HEK293 (cell line): ENCODE measurements at regions not wholly inside any gene's neighbourhood (a gene's known extent, or its start where the extent isn't known, plus 50 kb on each side); places are given as distances from the start of the nearest gene placed in this dataset.

Experiments used
- CTCF ChIA-PET: fragments of 350-600 bp; formaldehyde crosslinking; extraction: SDS; loops from one replicate; lab custom pipeline; 2021; ENCODE audit warnings: antibody characterized with exemption; lab: Yijun Ruan, JAX
- POLR2A ChIA-PET: fragments of 300-600 bp; formaldehyde crosslinking; extraction: SDS; loops from one replicate; lab custom pipeline; 2020; ENCODE audit warnings: antibody characterized with exemption, inconsistent platforms; lab: Yijun Ruan, JAX
- H3K27ac ChIP-seq: fragments of 200-500 bp; sonication (Bioruptor generic); 2 replicates; pipeline ENCODE4 v1.5.1; 2014; ENCODE audit warnings: low read depth, low read length, control low read depth, inconsistent platforms; ENCODE audit errors: extremely low read depth
- H3K36me3 ChIP-seq, 2 experiments: fragments of 200-500 bp in 1 of 2; sonication (Bioruptor generic) in 1 of 2; 1 replicate in 1 of 2; 2 replicates in 1 of 2; pipeline ENCODE4 v1.5.1; 2014 to 2017; ENCODE audit warnings: inconsistent platforms in 2 of 2, low read length in 2 of 2; ENCODE audit not compliant: control insufficient read depth in 2 of 2, insufficient read depth in 1 of 2
- H3K4me1 ChIP-seq: fragments of 200-500 bp; sonication (Bioruptor generic); 2 replicates; pipeline ENCODE4 v1.5.1; 2014; ENCODE audit warnings: mild to moderate bottlenecking, low read length, inconsistent platforms; ENCODE audit not compliant: control insufficient read depth, insufficient read depth
- H3K4me3 ChIP-seq: 2 replicates; pipeline ENCODE4 v1.5.1; 2011; ENCODE audit warnings: low read depth, mild to moderate bottlenecking, control low read depth, low read length, moderate library complexity
- H3K9me3 ChIP-seq: fragments of 200-500 bp; sonication (Bioruptor generic); 2 replicates; pipeline ENCODE4 v1.5.1; 2014; ENCODE audit warnings: low read depth, low read length, inconsistent platforms; ENCODE audit not compliant: control insufficient read depth, insufficient read depth
- SCRT1 ChIP-seq: fragments of 450-650 bp; formaldehyde crosslinking; IDR thresholded peaks from 2 replicates; pipeline ENCODE4 v1.5.1; 2016; ENCODE audit warnings: missing biosample characterization, missing genetic modification characterization, borderline replicate concordance
- ZNF10 ChIP-seq: fragments of 450-650 bp; formaldehyde crosslinking; IDR thresholded peaks from 2 replicates; pipeline ENCODE4 v1.5.1; 2017; ENCODE audit warnings: missing biosample characterization, missing genetic modification characterization
- ZNF155 ChIP-seq: fragments of 450-650 bp; formaldehyde crosslinking; IDR thresholded peaks from 2 replicates; pipeline ENCODE4 v1.5.1; 2016; ENCODE audit warnings: missing biosample characterization, missing genetic modification characterization
- ZNF202 ChIP-seq: fragments of 450-650 bp; formaldehyde crosslinking; IDR thresholded peaks from 2 replicates; pipeline ENCODE4 v1.5.1; 2016; ENCODE audit warnings: missing biosample characterization, missing genetic modification characterization, borderline replicate concordance
- ZNF292 ChIP-seq: fragments of 450-650 bp; formaldehyde crosslinking; IDR thresholded peaks from 2 replicates; pipeline ENCODE4 v1.5.1; 2016; ENCODE audit warnings: low read depth, missing biosample characterization, missing genetic modification characterization, borderline replicate concordance
- ZNF391 ChIP-seq: fragments of 450-650 bp; formaldehyde crosslinking; IDR thresholded peaks from 2 replicates; pipeline ENCODE4 v1.5.1; 2016; ENCODE audit warnings: low read depth, missing biosample characterization, missing genetic modification characterization, borderline replicate concordance
- ZNF449 ChIP-seq: fragments of 450-650 bp; formaldehyde crosslinking; IDR thresholded peaks from 2 replicates; pipeline ENCODE4 v1.5.1; 2017; ENCODE audit warnings: missing biosample characterization, mild to moderate bottlenecking, missing genetic modification characterization, moderate library complexity
- ZNF514 ChIP-seq: fragments of 450-650 bp; formaldehyde crosslinking; IDR thresholded peaks from 2 replicates; pipeline ENCODE4 v1.5.1; 2016; ENCODE audit warnings: missing biosample characterization, missing genetic modification characterization
- ZNF580 ChIP-seq: fragments of 450-650 bp; formaldehyde crosslinking; IDR thresholded peaks from 2 replicates; pipeline ENCODE4 v1.5.1; 2016; ENCODE audit warnings: missing biosample characterization, missing genetic modification characterization
- ZNF623 ChIP-seq: fragments of 450-650 bp; formaldehyde crosslinking; IDR thresholded peaks from 2 replicates; pipeline ENCODE4 v1.5.1; 2016; ENCODE audit warnings: missing biosample characterization, missing genetic modification characterization
- ZNF645 ChIP-seq: fragments of 450-650 bp; formaldehyde crosslinking; IDR thresholded peaks from 2 replicates; pipeline ENCODE4; 2016; ENCODE audit warnings: missing biosample characterization, missing genetic modification characterization
- ZNF707 ChIP-seq: fragments of 450-650 bp; formaldehyde crosslinking; IDR thresholded peaks from 2 replicates; pipeline ENCODE4 v1.5.1; 2016; ENCODE audit warnings: missing biosample characterization, missing genetic modification characterization
- ZNF785 ChIP-seq: fragments of 450-650 bp; formaldehyde crosslinking; IDR thresholded peaks from 2 replicates; pipeline ENCODE4 v1.5.1; 2016; ENCODE audit warnings: missing biosample characterization, missing genetic modification characterization

GRCh38 chr3:13689373-13690260, 140.7 kb downstream of the FBLN2 start:
- no peaks in the 10 kb centered on the region for H3K4me1 ChIP-seq
- ChIA-PET POLR2A (no interaction called here), CTCF (no interaction called here)
- H3K9me3 ChIP-seq = no peaks in the 10 kb centered on the region
- no peak overlapping the region for H3K27ac ChIP-seq
- no peaks in the 10 kb centered on the region for H3K36me3 ChIP-seq
- no peak overlapping the region for H3K4me3 ChIP-seq
- TF ChIP-seq ZNF785 = no peak
- TF ChIP-seq ZNF580 = no peak
- no peak for TF ChIP-seq ZNF645
- no peak for TF ChIP-seq ZNF155
- TF ChIP-seq ZNF707 (tag by site-specific recombination) = no peak
- TF ChIP-seq ZNF292 (tag by site-specific recombination) = no peak
- TF ChIP-seq ZNF514 (tag by site-specific recombination) = no peak
- no peak for TF ChIP-seq ZNF202 (tag by site-specific recombination)
- no peak for TF ChIP-seq SCRT1 (tag by site-specific recombination)
- TF ChIP-seq ZNF391 (tag by site-specific recombination) = no peak

GRCh38 chr3:13688824-13689223, 139.9 kb downstream of the FBLN2 start:
- no peak overlapping the region for H3K27ac ChIP-seq
- TF ChIP-seq ZNF10 (tag by site-specific recombination) (no peak), ZNF449 (tag by site-specific recombination) (no peak)
- ChIA-PET POLR2A (no interaction called here), CTCF (no interaction called here)
- H3K4me1 ChIP-seq = no peaks in the 10 kb centered on the region
- no peaks in the 10 kb centered on the region for H3K36me3 ChIP-seq
- no peaks in the 10 kb centered on the region for H3K9me3 ChIP-seq
- H3K4me3 ChIP-seq = no peak overlapping the region

GRCh38 chr3:13688034-13688433, 139.1 kb downstream of the FBLN2 start:
- POLR2A ChIA-PET = no interaction called here
- no peaks in the 10 kb centered on the region for H3K4me1 ChIP-seq
- CTCF ChIA-PET = no interaction called here
- H3K4me3 ChIP-seq = no peak overlapping the region
- TF ChIP-seq ZNF623 (tag by site-specific recombination) = no peak
- no peaks in the 10 kb centered on the region for H3K36me3 ChIP-seq
- H3K9me3 ChIP-seq = no peaks in the 10 kb centered on the region
- H3K27ac ChIP-seq = no peak overlapping the region
